ENCODE measurements at regions not wholly inside any gene's neighbourhood (a gene's known extent, or its start where the extent isn't known, plus 50 kb on each side); places are given as distances from the start of the nearest gene placed in this dataset.

GRCh38 chr6:91167846-91168245 lies 581.0 kb upstream of the MAP3K7 start:
- TF ChIP-seq MAZ (IDR thresholded peaks at IDR 0.05; ENCODE audit: borderline replicate concordance, low read depth, low read length) (no peak), HOXB5 (CRISPR knock-in tag; IDR thresholded peaks at IDR 0.05) (no peak), REST (IDR thresholded peaks at IDR 0.05) (no peak), RARB (CRISPR knock-in tag; IDR thresholded peaks at IDR 0.05) (no peak), CTCF (IDR thresholded peaks at IDR 0.05) (no peak), CEBPB (IDR thresholded peaks at IDR 0.05) (no peak), USF2 (IDR thresholded peaks at IDR 0.05) (no peak), BCL3 (IDR thresholded peaks at IDR 0.05) (no peak), POLR2A (IDR thresholded peaks at IDR 0.05; ENCODE audit: low read length) (no peak), KDM1A (IDR thresholded peaks at IDR 0.05; ENCODE audit: low read depth) (no peak)
- TF ChIP-seq, protein P1, sequence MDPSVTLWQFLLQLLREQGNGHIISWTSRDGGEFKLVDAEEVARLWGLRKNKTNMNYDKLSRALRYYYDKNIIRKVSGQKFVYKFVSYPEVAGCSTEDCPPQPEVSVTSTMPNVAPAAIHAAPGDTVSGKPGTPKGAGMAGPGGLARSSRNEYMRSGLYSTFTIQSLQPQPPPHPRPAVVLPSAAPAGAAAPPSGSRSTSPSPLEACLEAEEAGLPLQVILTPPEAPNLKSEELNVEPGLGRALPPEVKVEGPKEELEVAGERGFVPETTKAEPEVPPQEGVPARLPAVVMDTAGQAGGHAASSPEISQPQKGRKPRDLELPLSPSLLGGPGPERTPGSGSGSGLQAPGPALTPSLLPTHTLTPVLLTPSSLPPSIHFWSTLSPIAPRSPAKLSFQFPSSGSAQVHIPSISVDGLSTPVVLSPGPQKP (IDR thresholded peaks at IDR 0.05; ENCODE audit: low read depth, low read length): no peak
